RWPE1 (cell line): ENCODE measurements at regions not wholly inside any gene's neighbourhood (a gene's known extent, or its start where the extent isn't known, plus 50 kb on each side); places are given as distances from the start of the nearest gene placed in this dataset.
A peak's percentile ranks its signal among the peaks of the same experiment; 100 is the strongest.

ENCODE experiments used
- CTCF ChIA-PET: fragments of 350-600 bp; sonication (Branson Sonifier 250); formaldehyde crosslinking; extraction: SDS; loops from one replicate; lab custom pipeline; 2021; lab: Yijun Ruan, JAX
- POLR2A ChIA-PET: fragments of 400-600 bp; formaldehyde crosslinking; extraction: SDS; loops from one replicate; lab custom pipeline; 2020; ENCODE audit warnings: antibody characterized with exemption; ENCODE audit not compliant: low non-redundant PET; lab: Yijun Ruan, JAX
- DNase-seq: peaks from one replicate; pipeline ENCODE4 v3.0.0; 2012; ENCODE audit warnings: low spot score
- H3K27ac ChIP-seq: fragments of 450-650 bp; 2 replicates; pipeline ENCODE4 v1.5.1; 2017
- CTCF ChIP-seq: fragments of 450-650 bp; conservative IDR thresholded peaks from 2 replicates; pipeline ENCODE4 v1.5.1; 2017; ENCODE audit warnings: low read depth, mild to moderate bottlenecking

- POLR2A ChIA-PET: no interaction called here
- DNase-seq: no peak
- no peak for TF ChIP-seq CTCF
- CTCF ChIA-PET: interaction anchor here (0.8 kb wide), 1 partner anchor 9 kb away, joined by 3 read pairs; no protein-coding TSS in a partner anchor
- no peak overlapping the region for H3K27ac ChIP-seq
These were observed 306.5 kb downstream of the RPLP1 start for GRCh38 chr15:69758810-69759790.

- no peak overlapping the region for H3K27ac ChIP-seq
These were observed 307.7 kb downstream of the RPLP1 start for GRCh38 chr15:69760258-69760845.

DNA sequence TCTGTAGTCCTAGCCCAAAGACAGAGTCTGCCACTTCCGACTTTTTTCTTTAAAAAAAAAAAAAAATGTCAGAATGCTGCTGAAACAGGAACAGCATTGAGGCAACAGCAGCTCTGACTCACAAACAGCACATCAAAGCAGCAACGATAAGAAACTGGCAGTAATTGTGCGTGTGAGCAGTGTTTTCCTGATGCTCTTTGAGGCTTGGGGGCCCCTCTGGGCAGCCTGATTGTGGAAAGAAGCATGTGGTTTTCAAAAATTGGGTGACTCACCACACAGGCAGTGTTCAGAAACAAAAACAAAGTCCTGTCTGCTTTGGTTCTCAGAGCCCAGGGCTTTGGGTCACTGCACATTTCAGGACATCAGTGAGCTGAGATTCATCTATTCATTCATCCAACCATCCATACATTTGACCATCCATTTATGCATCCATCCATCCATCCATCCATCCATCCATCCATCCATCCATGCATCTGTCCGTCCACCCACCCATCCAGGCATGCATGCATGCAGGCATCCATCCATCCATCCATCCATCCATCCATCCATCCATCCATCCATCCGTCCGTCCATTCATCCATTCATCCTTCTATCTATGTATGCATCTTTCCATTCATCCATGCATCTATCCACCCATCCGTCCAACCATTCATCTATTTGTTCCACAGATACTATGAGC is 308.4 kb downstream of the RPLP1 start:
- peak overlapping the region; percentile 10; the same call in 1 of the 2 replicates for H3K27ac ChIP-seq
- CTCF ChIA-PET: interaction anchor here (0.6 to 0.7 kb wide), 2 partner anchors 23 to 218 kb away, joined by 3 read pairs; no protein-coding TSS in a partner anchor
- no peak for TF ChIP-seq CTCF
- POLR2A ChIA-PET: no interaction called here
- peak; percentile 97 for DNase-seq

More at GRCh38 chr15:69760258-69760845, 307.7 kb downstream of the RPLP1 start:
- ChIA-PET POLR2A (no interaction called here), CTCF (interaction anchor here (0.6 to 0.7 kb wide), 2 partner anchors 219 to 928 kb away, joined by 3 to 5 read pairs; no protein-coding TSS in a partner anchor)
- DNase-seq: no peak
- TF ChIP-seq CTCF: no peak

GRCh38 chr15:69762373-69763148 is 309.9 kb downstream of the RPLP1 start:
- no peak overlapping the region for H3K27ac ChIP-seq
- no peak for DNase-seq
- CTCF ChIA-PET: no interaction called here
- POLR2A ChIA-PET: no interaction called here
- TF ChIP-seq CTCF: no peak

- no peak for TF ChIP-seq CTCF
- ChIA-PET POLR2A (no interaction called here), CTCF (no interaction called here)
- H3K27ac ChIP-seq: no peak overlapping the region
- DNase-seq: no peak
These were observed 311.2 kb downstream of the RPLP1 start for GRCh38 chr15:69763831-69764230.

DNA sequence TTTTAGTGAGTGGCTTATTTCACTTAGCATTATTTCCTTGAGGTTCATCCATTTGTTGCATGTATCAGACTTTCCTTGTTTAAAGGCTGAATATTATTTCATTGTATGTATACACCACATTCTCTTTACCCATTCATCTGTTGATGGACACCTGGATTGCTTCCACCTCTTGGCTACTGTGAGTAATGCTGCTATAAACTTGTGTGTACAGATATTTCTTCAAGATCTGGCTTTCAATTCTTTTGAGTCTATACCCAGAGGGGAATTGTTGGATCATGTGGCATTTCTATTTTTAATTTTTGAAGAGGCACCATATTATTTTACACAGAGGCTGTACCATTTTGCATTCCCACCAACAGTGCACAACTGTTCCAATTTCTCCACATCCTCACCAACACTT is 313.5 kb downstream of the RPLP1 start:
- no peak overlapping the region for H3K27ac ChIP-seq
- no peak for DNase-seq
- no peak for TF ChIP-seq CTCF
- ChIA-PET POLR2A (no interaction called here), CTCF (no interaction called here)
